Panc1 (cell line): ENCODE measurements at regions not wholly inside any gene's neighbourhood (a gene's known extent, or its start where the extent isn't known, plus 50 kb on each side); places are given as distances from the start of the nearest gene placed in this dataset.
"Not testable (repeated sequence)": the region's sequence is repeated elsewhere in the genome, so short reads cannot be mapped to it uniquely, and the experiment has no call there.

Experiments
- ATAC-seq: fragments of 200-7000 bp; cut with Tn5 transposase; 2 replicates; pipeline ENCODE4 v1.9.1; 2020; ENCODE audit warnings: mild to moderate bottlenecking, moderate library complexity
- BruUV-seq: library from RNA; stranded (reverse); fragments of 400-500 nt; replicated peaks from 2 replicates; lab custom pipeline; 2021; lab: Mats Ljungman, UMichigan
- CTCF ChIA-PET: fragments of 300-600 bp; sonication (Branson Sonifier 250); formaldehyde crosslinking; loops from one replicate; lab custom pipeline; 2022; ENCODE audit warnings: antibody characterized with exemption; lab: Charles Lee
- POLR2A ChIA-PET: fragments of 300-600 bp; sonication (Branson Sonifier 250); formaldehyde crosslinking; loops from one replicate; lab custom pipeline; 2022; ENCODE audit warnings: antibody characterized with exemption; lab: Charles Lee
- DNase-seq: peaks from one replicate; pipeline ENCODE4 v3.0.0-alpha.2; 2010; ENCODE audit warnings: low read depth, low spot score
- H3K27ac ChIP-seq: 2 replicates; pipeline ENCODE4 v1.5.1; 2011; ENCODE audit warnings: mild to moderate bottlenecking, low read length, inconsistent platforms
- H3K27me3 ChIP-seq: fragments of 200-500 bp; sonication (Bioruptor generic); 2 replicates; pipeline ENCODE4 v1.6.0; 2014; ENCODE audit warnings: low read length, inconsistent platforms; ENCODE audit not compliant: control insufficient read depth, insufficient read depth
- H3K36me3 ChIP-seq: fragments of 200-500 bp; sonication (Bioruptor generic); 2 replicates; pipeline ENCODE4 v1.5.1; 2014; ENCODE audit warnings: inconsistent platforms, mild to moderate bottlenecking, low read length, moderate library complexity; ENCODE audit not compliant: control insufficient read depth, insufficient read depth
- H3K4me1 ChIP-seq: 2 replicates; pipeline ENCODE4 v1.5.1; 2011; ENCODE audit warnings: inconsistent platforms, mild to moderate bottlenecking, low read length, moderate library complexity; ENCODE audit not compliant: control insufficient read depth, insufficient read depth
- H3K4me3 ChIP-seq, 2 experiments: 2 replicates each; pipeline ENCODE4 v1.5.1; 2011 to 2012; ENCODE audit warnings: low read depth in 2 of 2, low read length in 2 of 2, mild to moderate bottlenecking in 2 of 2, inconsistent platforms in 1 of 2, moderate library complexity in 1 of 2
- H3K9me3 ChIP-seq: fragments of 200-500 bp; sonication (Bioruptor generic); 2 replicates; pipeline ENCODE4 v1.5.1; 2014; ENCODE audit warnings: low read depth, mild to moderate bottlenecking, inconsistent platforms, low read length, moderate library complexity; ENCODE audit not compliant: control insufficient read depth, insufficient read depth
- POLR2AphosphoS5 ChIP-seq: IDR thresholded peaks from 2 replicates; pipeline ENCODE4 v1.6.1; 2012; ENCODE audit warnings: mild to moderate bottlenecking, low read depth, low read length, moderate library complexity
- SIN3A ChIP-seq: IDR thresholded peaks from 2 replicates; pipeline ENCODE4 v1.6.1; 2012; ENCODE audit warnings: low read depth, mild to moderate bottlenecking, low read length, moderate library complexity, borderline replicate concordance; ENCODE audit not compliant: insufficient read depth
- TCF7L2 ChIP-seq: IDR thresholded peaks from 2 replicates; pipeline ENCODE4 v1.6.1; 2011; ENCODE audit warnings: mild to moderate bottlenecking, low read depth, low read length, inconsistent platforms
- in situ Hi-C: cut with HindIII; loops from 2 replicates; pipeline ENCODE4 v1.10.0; 2016; ENCODE audit warnings: low sequenced_read_pairs, low pct_unique_long_range_greater_than_20kb
- intact Hi-C: fragments of 100-400 bp; cut with micrococcal nuclease; formaldehyde crosslinking; loops from one replicate; pipeline ENCODE4 v1.10.0; 2022; ENCODE audit not compliant: unreplicated experiment
- TF ChIP-seq, protein P1 (sequence below): fragments of 450-650 bp; IDR thresholded peaks from 2 replicates; pipeline ENCODE4 v1.5.1; 2017; ENCODE audit warnings: mild to moderate bottlenecking
- TF ChIP-seq, protein P2 (sequence below), 2 experiments: IDR thresholded peaks; 2 replicates each; pipeline ENCODE4 v1.6.1; 2011 to 2012; ENCODE audit warnings: low read depth in 2 of 2, control low read depth in 1 of 2, low read length in 1 of 2, mild to moderate bottlenecking in 1 of 2, moderate library complexity in 1 of 2; ENCODE audit not compliant: insufficient read depth in 1 of 2

- no peaks in the 10 kb centered on the region for H3K36me3 ChIP-seq
- H3K9me3 ChIP-seq: no peaks in the 10 kb centered on the region
- ATAC-seq: no peak
- TF ChIP-seq POLR2AphosphoS5: no peak
- TF ChIP-seq, protein P1, sequence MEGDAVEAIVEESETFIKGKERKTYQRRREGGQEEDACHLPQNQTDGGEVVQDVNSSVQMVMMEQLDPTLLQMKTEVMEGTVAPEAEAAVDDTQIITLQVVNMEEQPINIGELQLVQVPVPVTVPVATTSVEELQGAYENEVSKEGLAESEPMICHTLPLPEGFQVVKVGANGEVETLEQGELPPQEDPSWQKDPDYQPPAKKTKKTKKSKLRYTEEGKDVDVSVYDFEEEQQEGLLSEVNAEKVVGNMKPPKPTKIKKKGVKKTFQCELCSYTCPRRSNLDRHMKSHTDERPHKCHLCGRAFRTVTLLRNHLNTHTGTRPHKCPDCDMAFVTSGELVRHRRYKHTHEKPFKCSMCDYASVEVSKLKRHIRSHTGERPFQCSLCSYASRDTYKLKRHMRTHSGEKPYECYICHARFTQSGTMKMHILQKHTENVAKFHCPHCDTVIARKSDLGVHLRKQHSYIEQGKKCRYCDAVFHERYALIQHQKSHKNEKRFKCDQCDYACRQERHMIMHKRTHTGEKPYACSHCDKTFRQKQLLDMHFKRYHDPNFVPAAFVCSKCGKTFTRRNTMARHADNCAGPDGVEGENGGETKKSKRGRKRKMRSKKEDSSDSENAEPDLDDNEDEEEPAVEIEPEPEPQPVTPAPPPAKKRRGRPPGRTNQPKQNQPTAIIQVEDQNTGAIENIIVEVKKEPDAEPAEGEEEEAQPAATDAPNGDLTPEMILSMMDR: no peak
- no peak for TF ChIP-seq TCF7L2
- TF ChIP-seq, protein P2, sequence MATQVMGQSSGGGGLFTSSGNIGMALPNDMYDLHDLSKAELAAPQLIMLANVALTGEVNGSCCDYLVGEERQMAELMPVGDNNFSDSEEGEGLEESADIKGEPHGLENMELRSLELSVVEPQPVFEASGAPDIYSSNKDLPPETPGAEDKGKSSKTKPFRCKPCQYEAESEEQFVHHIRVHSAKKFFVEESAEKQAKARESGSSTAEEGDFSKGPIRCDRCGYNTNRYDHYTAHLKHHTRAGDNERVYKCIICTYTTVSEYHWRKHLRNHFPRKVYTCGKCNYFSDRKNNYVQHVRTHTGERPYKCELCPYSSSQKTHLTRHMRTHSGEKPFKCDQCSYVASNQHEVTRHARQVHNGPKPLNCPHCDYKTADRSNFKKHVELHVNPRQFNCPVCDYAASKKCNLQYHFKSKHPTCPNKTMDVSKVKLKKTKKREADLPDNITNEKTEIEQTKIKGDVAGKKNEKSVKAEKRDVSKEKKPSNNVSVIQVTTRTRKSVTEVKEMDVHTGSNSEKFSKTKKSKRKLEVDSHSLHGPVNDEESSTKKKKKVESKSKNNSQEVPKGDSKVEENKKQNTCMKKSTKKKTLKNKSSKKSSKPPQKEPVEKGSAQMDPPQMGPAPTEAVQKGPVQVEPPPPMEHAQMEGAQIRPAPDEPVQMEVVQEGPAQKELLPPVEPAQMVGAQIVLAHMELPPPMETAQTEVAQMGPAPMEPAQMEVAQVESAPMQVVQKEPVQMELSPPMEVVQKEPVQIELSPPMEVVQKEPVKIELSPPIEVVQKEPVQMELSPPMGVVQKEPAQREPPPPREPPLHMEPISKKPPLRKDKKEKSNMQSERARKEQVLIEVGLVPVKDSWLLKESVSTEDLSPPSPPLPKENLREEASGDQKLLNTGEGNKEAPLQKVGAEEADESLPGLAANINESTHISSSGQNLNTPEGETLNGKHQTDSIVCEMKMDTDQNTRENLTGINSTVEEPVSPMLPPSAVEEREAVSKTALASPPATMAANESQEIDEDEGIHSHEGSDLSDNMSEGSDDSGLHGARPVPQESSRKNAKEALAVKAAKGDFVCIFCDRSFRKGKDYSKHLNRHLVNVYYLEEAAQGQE (IDR thresholded peaks at IDR 0.05; ENCODE audit: insufficient read depth in 1 of 2, low read depth in 2 of 2, low read length in 1 of 2): no peak
- no peak for TF ChIP-seq SIN3A
- intact Hi-C loops (no loop called here), in situ Hi-C loops (no loop called here)
- no peak overlapping the region for H3K27ac ChIP-seq
- no peak for DNase-seq
- no peak overlapping the region for H3K4me3 ChIP-seq
- ChIA-PET POLR2A (no interaction called here), CTCF (no interaction called here)
- H3K4me1 ChIP-seq: no peaks in the 10 kb centered on the region
- H3K27me3 ChIP-seq: no peaks in the 10 kb centered on the region
- BruUV-seq: no TSS peak
These were observed 72.6 kb upstream of the PPARGC1A start for GRCh38 chr4:23962462-23962861.

GRCh38 chr4:23961395-23961794, 71.5 kb upstream of the PPARGC1A start:
- H3K36me3 ChIP-seq, H3K9me3 ChIP-seq, H3K4me3 ChIP-seq, DNase-seq, H3K27ac ChIP-seq, ATAC-seq, intact Hi-C loops, H3K4me1 ChIP-seq, CTCF ChIA-PET, in situ Hi-C loops, POLR2A ChIA-PET, H3K27me3 ChIP-seq, BruUV-seq: not testable (repeated sequence)

DNA sequence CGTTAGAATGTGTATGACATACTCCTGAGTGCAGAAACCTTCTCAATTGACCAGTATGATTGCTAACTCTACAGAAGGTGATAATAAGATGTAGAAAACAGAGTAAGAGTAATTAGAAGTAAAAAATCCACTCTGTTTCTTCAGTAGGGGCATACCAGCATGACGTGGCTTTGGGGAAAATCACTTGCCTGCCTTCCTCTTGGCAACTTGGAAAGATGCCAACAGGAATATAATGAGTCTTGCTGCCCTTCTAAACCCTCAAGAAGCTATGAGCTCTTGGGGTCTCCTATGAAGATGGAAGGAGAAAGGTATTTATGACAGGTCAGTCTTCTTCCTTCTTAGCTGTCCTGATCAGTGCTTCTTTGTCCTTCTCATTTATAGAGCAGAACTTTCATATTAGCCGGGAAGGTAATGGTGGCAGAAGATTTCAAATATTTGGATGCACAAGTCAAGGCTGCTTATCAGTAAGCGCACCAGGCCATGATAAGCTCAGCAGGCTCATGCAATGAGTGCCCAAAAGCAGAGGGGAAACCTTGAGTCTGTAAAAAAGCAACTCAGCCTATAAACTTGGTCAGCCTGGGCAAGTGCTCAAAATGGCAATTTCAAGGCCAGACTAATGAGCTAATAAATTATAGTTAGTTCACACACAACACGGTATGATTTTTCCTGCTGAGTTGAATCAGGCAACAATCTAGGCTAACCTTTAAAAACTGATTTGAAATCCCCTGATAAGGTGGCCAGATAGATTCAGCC, 69.7 kb upstream of the PPARGC1A start:
- Histone ChIP-seq H3K9me3 (no peaks in the 10 kb centered on the region), H3K4me1 (no peaks in the 10 kb centered on the region), H3K27me3 (no peaks in the 10 kb centered on the region), H3K36me3 (no peaks in the 10 kb centered on the region), H3K4me3 (no peak overlapping the region), H3K27ac (no peak overlapping the region)
- no peak for TF ChIP-seq POLR2AphosphoS5
- POLR2A ChIA-PET: no interaction called here
- no TSS peak for BruUV-seq
- intact Hi-C loops (no loop called here), in situ Hi-C loops (no loop called here)
- CTCF ChIA-PET: no interaction called here
- ATAC-seq: no peak
- DNase-seq: no peak
